Glutamatergic neuron (in vitro differentiated cells): ENCODE measurements at regions not wholly inside any gene's neighbourhood (a gene's known extent, or its start where the extent isn't known, plus 50 kb on each side); places are given as distances from the start of the nearest gene placed in this dataset.

Source experiments
- DNase-seq: peaks from one replicate; pipeline ENCODE4 v3.0.0; 2022
- H3K27ac Mint-ChIP-seq: one replicate; pipeline ENCODE4 v1.8.0; 2020; ENCODE audit warnings: mild to moderate bottlenecking, mixed read lengths, inconsistent platforms; ENCODE audit not compliant: unreplicated experiment
- H3K27me3 Mint-ChIP-seq: one replicate; pipeline ENCODE4 v1.8.0; 2020; ENCODE audit warnings: mild to moderate bottlenecking, moderate library complexity, mixed read lengths, inconsistent platforms; ENCODE audit not compliant: unreplicated experiment
- H3K36me3 Mint-ChIP-seq: one replicate; pipeline ENCODE4 v1.8.0; 2020; ENCODE audit warnings: mild to moderate bottlenecking, mixed read lengths, inconsistent platforms; ENCODE audit not compliant: unreplicated experiment
- H3K4me1 Mint-ChIP-seq: one replicate; pipeline ENCODE4 v1.8.0; 2020; ENCODE audit warnings: mild to moderate bottlenecking, low read depth, mixed read lengths, inconsistent platforms; ENCODE audit not compliant: unreplicated experiment
- H3K4me3 Mint-ChIP-seq: one replicate; pipeline ENCODE4 v1.8.0; 2020; ENCODE audit warnings: mild to moderate bottlenecking, mixed read lengths, inconsistent platforms; ENCODE audit not compliant: unreplicated experiment
- H3K9me3 Mint-ChIP-seq: one replicate; pipeline ENCODE4 v1.8.0; 2020; ENCODE audit warnings: mild to moderate bottlenecking, moderate library complexity, mixed read lengths, inconsistent platforms; ENCODE audit not compliant: unreplicated experiment
- CTCF ChIP-seq: fragments of 200-600 bp; sonication (generic); IDR thresholded peaks from one replicate; pipeline ENCODE4 v1.5.0; 2021; ENCODE audit not compliant: partially characterized antibody, unreplicated experiment

- Mint-ChIP-seq H3K36me3 (no peaks in the 10 kb centered on the region), H3K4me1 (peaks cover 29% of the 10 kb centered on the region), H3K4me3 (no peak overlapping the region), H3K27me3 (peaks cover 4% of the 10 kb centered on the region), H3K9me3 (peaks cover 8% of the 10 kb centered on the region), H3K27ac (no peak overlapping the region)
- TF ChIP-seq CTCF, result no peak
- DNase-seq, result no peak
These were observed 168.8 kb upstream of the VEPH1 start for GRCh38 chr3:157672061-157672460.

GRCh38 chr3:157671656-157672055 lies 168.4 kb upstream of the VEPH1 start:
- H3K9me3 Mint-ChIP-seq, result peaks cover 8% of the 10 kb centered on the region
- H3K4me3 Mint-ChIP-seq, result no peak overlapping the region
- H3K4me1 Mint-ChIP-seq, result peaks cover 30% of the 10 kb centered on the region
- no peak for DNase-seq
- no peak overlapping the region for H3K27ac Mint-ChIP-seq
- H3K27me3 Mint-ChIP-seq, result peaks cover 4% of the 10 kb centered on the region
- TF ChIP-seq CTCF, result no peak
- no peaks in the 10 kb centered on the region for H3K36me3 Mint-ChIP-seq

- no peak for TF ChIP-seq CTCF
- no peak for DNase-seq
- H3K27me3 Mint-ChIP-seq, result peaks cover 6% of the 10 kb centered on the region
- H3K9me3 Mint-ChIP-seq, result peaks cover 8% of the 10 kb centered on the region
- H3K36me3 Mint-ChIP-seq, result no peaks in the 10 kb centered on the region
- no peak overlapping the region for H3K4me3 Mint-ChIP-seq
- H3K4me1 Mint-ChIP-seq, result peaks cover 30% of the 10 kb centered on the region
- H3K27ac Mint-ChIP-seq, result peak overlapping the region; percentile 18
These were observed 166.2 kb upstream of the VEPH1 start for GRCh38 chr3:157669416-157669815.

GRCh38 chr3:157667493-157667892 lies 164.3 kb upstream of the VEPH1 start:
- Mint-ChIP-seq H3K4me1 (peaks cover 30% of the 10 kb centered on the region), H3K27ac (no peak overlapping the region), H3K27me3 (peaks cover 6% of the 10 kb centered on the region), H3K4me3 (peak overlapping the region; percentile 9), H3K36me3 (no peaks in the 10 kb centered on the region), H3K9me3 (peaks cover 8% of the 10 kb centered on the region)
- no peak for TF ChIP-seq CTCF
- no peak for DNase-seq

- Mint-ChIP-seq H3K36me3 (no peaks in the 10 kb centered on the region), H3K4me3 (no peak overlapping the region), H3K4me1 (peaks cover 3% of the 10 kb centered on the region), H3K9me3 (no peaks in the 10 kb centered on the region), H3K27me3 (peaks cover 2% of the 10 kb centered on the region), H3K27ac (no peak overlapping the region)
- no peak for TF ChIP-seq CTCF
- no peak for DNase-seq
These were observed 159.0 kb upstream of the VEPH1 start for GRCh38 chr3:157662171-157662570.
